SK-N-SH (cell line): ENCODE measurements at regions not wholly inside any gene's neighbourhood (a gene's known extent, or its start where the extent isn't known, plus 50 kb on each side); places are given as distances from the start of the nearest gene placed in this dataset.

ENCODE experiments used
- CTCF ChIA-PET: fragments of 300-600, 350-600 bp; formaldehyde crosslinking; extraction: SDS; loops from one replicate; lab custom pipeline; 2021; lab: Yijun Ruan, JAX
- POLR2A ChIA-PET: fragments of 350-600 bp; sonication (Branson Sonifier 250); formaldehyde crosslinking; extraction: SDS; loops from one replicate; lab custom pipeline; 2020; ENCODE audit warnings: antibody characterized with exemption, inconsistent platforms; lab: Yijun Ruan, JAX
- DNase-seq: peaks from one replicate; pipeline ENCODE4 v3.0.0; 2012
- H2AFZ ChIP-seq: fragments of 200-600 bp; sonication (generic); 2 replicates; pipeline ENCODE4 v1.8.1; 2016; ENCODE audit warnings: antibody characterized with exemption, mild to moderate bottlenecking, low read depth
- H3F3A ChIP-seq: fragments of 200-600 bp; sonication (generic); replicated peaks from 2 replicates; pipeline ENCODE3; 2016; ENCODE audit warnings: antibody characterized with exemption, mild to moderate bottlenecking; ENCODE audit not compliant: insufficient read depth
- H3K27ac ChIP-seq, 2 experiments: fragments of 200-500 bp in 1 of 2; fragments of 200-600 bp in 1 of 2; sonication (Bioruptor generic) in 1 of 2; sonication (generic), shearing (Covaris generic) in 1 of 2; 2 replicates each; pipeline versions ENCODE4 v1.5.1 to v1.6.1; 2014 to 2016; ENCODE audit warnings: low read depth in 2 of 2, inconsistent platforms in 1 of 2, low read length in 1 of 2, mild to moderate bottlenecking in 1 of 2, mixed read lengths in 1 of 2
- H3K27me3 ChIP-seq: fragments of 200-600 bp; sonication (generic), shearing (Covaris generic); 2 replicates; pipeline ENCODE4 v1.6.1; 2016; ENCODE audit warnings: mixed run types; ENCODE audit not compliant: insufficient read depth
- H3K36me3 ChIP-seq, 2 experiments: fragments of 200-500 bp in 1 of 2; fragments of 200-600 bp in 1 of 2; sonication (Bioruptor generic) in 1 of 2; sonication (generic) in 1 of 2; replicated peaks in 1 of 2; 2 replicates each; pipeline versions ENCODE3 to v1.5.1; 2014 to 2016; ENCODE audit warnings: low read length in 1 of 2, mild to moderate bottlenecking in 1 of 2; ENCODE audit not compliant: insufficient read depth in 2 of 2, control insufficient read depth in 1 of 2
- H3K4me1 ChIP-seq, 2 experiments: fragments of 200-500 bp in 1 of 2; fragments of 200-600 bp in 1 of 2; sonication (Bioruptor generic) in 1 of 2; sonication (generic), shearing (Covaris generic) in 1 of 2; 2 replicates each; pipeline versions ENCODE4 v1.5.1 to v1.6.1; 2014 to 2016; ENCODE audit warnings: low read depth in 1 of 2, low read length in 1 of 2, mixed run types in 1 of 2; ENCODE audit not compliant: insufficient read depth in 2 of 2, control insufficient read depth in 1 of 2
- H3K4me2 ChIP-seq: fragments of 200-600 bp; sonication (generic), shearing (Covaris generic); 2 replicates; pipeline ENCODE4 v1.6.1; 2017; ENCODE audit warnings: mixed run types
- H3K4me3 ChIP-seq, 2 experiments: fragments of 200-500 bp in 1 of 2; fragments of 200-600 bp in 1 of 2; sonication (Bioruptor generic) in 1 of 2; sonication (generic), shearing (Covaris generic) in 1 of 2; 2 replicates each; pipeline versions ENCODE4 v1.5.1 to v1.8.1; 2014 to 2016; ENCODE audit warnings: low read depth in 2 of 2, inconsistent platforms in 1 of 2, low read length in 1 of 2, mild to moderate bottlenecking in 1 of 2, mixed read lengths in 1 of 2, moderate library complexity in 1 of 2
- H3K79me2 ChIP-seq: fragments of 200-600 bp; sonication (generic); 2 replicates; pipeline ENCODE4 v1.8.1; 2017; ENCODE audit warnings: mild to moderate bottlenecking; ENCODE audit not compliant: insufficient read depth
- H3K9ac ChIP-seq: fragments of 200-600 bp; sonication (generic); 2 replicates; pipeline ENCODE4 v1.6.1; 2017; ENCODE audit warnings: mixed run types
- H3K9me2 ChIP-seq: fragments of 200-600 bp; sonication (generic); 2 replicates; pipeline ENCODE4 v1.6.1; 2017; ENCODE audit warnings: mixed run types
- H3K9me3 ChIP-seq: fragments of 200-600 bp; sonication (generic); 2 replicates; pipeline ENCODE4 v1.6.1; 2017; ENCODE audit warnings: mixed run types, mild to moderate bottlenecking, moderate library complexity
- H4K20me1 ChIP-seq: fragments of 200-600 bp; sonication (generic); 2 replicates; pipeline ENCODE4 v1.6.1; 2017; ENCODE audit warnings: mild to moderate bottlenecking, mixed run types; ENCODE audit not compliant: insufficient read depth
- CHD2 ChIP-seq: fragments of 150-350 bp; IDR thresholded peaks from 2 replicates; pipeline ENCODE4 v1.6.1; 2018; ENCODE audit warnings: low read length; ENCODE audit not compliant: partially characterized antibody
- FOSL2 ChIP-seq: IDR thresholded peaks from 2 replicates; pipeline ENCODE4 v1.4.0; 2012; ENCODE audit warnings: low read depth, mild to moderate bottlenecking, moderate library complexity, borderline replicate concordance
- GATA2 ChIP-seq: sonication (generic); formaldehyde crosslinking; IDR thresholded peaks from 2 replicates; pipeline ENCODE4 v1.5.0; 2020; ENCODE audit warnings: mild to moderate bottlenecking, missing genetic modification reagents
- NFIC ChIP-seq: IDR thresholded peaks from 2 replicates; pipeline ENCODE4 v1.4.0; 2012; ENCODE audit warnings: borderline replicate concordance
- RAD21 ChIP-seq: IDR thresholded peaks from 2 replicates; pipeline ENCODE4 v1.6.1; 2012; ENCODE audit warnings: mild to moderate bottlenecking, low read length
- RXRA ChIP-seq: IDR thresholded peaks from 2 replicates; pipeline ENCODE4 v1.4.0; 2012; ENCODE audit warnings: low read depth, mild to moderate bottlenecking, borderline replicate concordance
- SIN3A ChIP-seq: IDR thresholded peaks from 2 replicates; pipeline ENCODE4 v1.6.1; 2012; ENCODE audit warnings: low read depth, mild to moderate bottlenecking, low read length, moderate library complexity, borderline replicate concordance
- TCF12 ChIP-seq: IDR thresholded peaks from 2 replicates; pipeline ENCODE4 v1.4.0; 2012
- TEAD4 ChIP-seq: IDR thresholded peaks from 2 replicates; pipeline ENCODE4 v1.4.0; 2012; ENCODE audit warnings: mild to moderate bottlenecking, borderline replicate concordance; ENCODE audit not compliant: insufficient read depth
- YY1 ChIP-seq: IDR thresholded peaks from 2 replicates; pipeline ENCODE4 v1.4.0; 2012; ENCODE audit warnings: low read depth, mild to moderate bottlenecking
- WGBS: methylation state at CpG from one replicate; pipeline ENCODE4 v1.1.6; 2017; ENCODE audit warnings: low lambda C conversion rate; 5-methylcytosine and 5-hydroxymethylcytosine counted together
- TF ChIP-seq, protein P1 (sequence below): fragments of 150-350 bp; IDR thresholded peaks from 2 replicates; pipeline ENCODE4 v1.6.1; 2017; ENCODE audit warnings: antibody characterized with exemption, low read length, low read depth, borderline replicate concordance
- TF ChIP-seq, protein P2 (sequence below): fragments of 150-350 bp; IDR thresholded peaks from 2 replicates; pipeline ENCODE4 v1.6.1; 2016; ENCODE audit warnings: mild to moderate bottlenecking, low read depth, low read length
- TF ChIP-seq, protein P3 (sequence below): IDR thresholded peaks from 2 replicates; pipeline ENCODE4 v1.4.0; 2012; ENCODE audit warnings: low read depth
- TF ChIP-seq, protein P4 (sequence below): fragments of 200-600 bp; sonication (generic); IDR thresholded peaks from 2 replicates; pipeline ENCODE4 v1.6.1; 2017; ENCODE audit warnings: antibody characterized with exemption, mild to moderate bottlenecking, moderate library complexity
- TF ChIP-seq, protein P5 (sequence below): IDR thresholded peaks from 2 replicates; pipeline ENCODE4 v1.4.0; 2012; ENCODE audit warnings: low read depth, borderline replicate concordance

DNA sequence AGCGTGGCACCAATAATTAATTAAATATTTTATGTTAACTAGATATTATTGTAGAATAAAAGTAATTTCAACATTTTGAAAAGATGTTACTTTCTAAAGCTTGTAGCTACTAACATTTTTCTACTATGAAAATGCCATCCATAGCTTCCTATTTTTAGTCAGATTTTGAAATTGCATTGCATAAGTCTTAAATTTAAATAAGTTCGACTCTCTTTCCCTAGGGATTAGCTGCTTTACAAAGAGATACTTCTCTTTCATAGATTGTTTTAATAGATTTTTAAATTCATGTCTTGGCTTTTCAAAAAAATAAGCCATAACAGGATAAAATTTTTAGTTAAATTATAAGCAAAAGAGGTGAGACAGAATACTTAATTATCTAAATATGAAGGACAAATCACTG, 1279.6 kb downstream of the KCNT2 start:
- no peaks in the 10 kb centered on the region for H3K9me3 ChIP-seq
- H2AFZ ChIP-seq, result no peak overlapping the region

More for the DNA sequence above, 1279.6 kb downstream of the KCNT2 start:
- Histone ChIP-seq H3K36me3 (no peaks in the 10 kb centered on the region), H3K27ac (no peak overlapping the region), H3K4me1 (no peaks in the 10 kb centered on the region; a peak in 1 of 4 replicates), H3F3A (no peaks in the 10 kb centered on the region), H3K79me2 (no peaks in the 10 kb centered on the region), H3K4me2 (no peak overlapping the region), H3K9ac (no peak overlapping the region), H3K9me2 (no peaks in the 10 kb centered on the region), H3K27me3 (no peaks in the 10 kb centered on the region), H4K20me1 (no peaks in the 10 kb centered on the region), H3K4me3 (no peak overlapping the region)
- no peak for DNase-seq
- WGBS, result 24% methylated on average over 2 of the region's 2 CpGs
- CTCF ChIA-PET, result no interaction called here
- TF ChIP-seq RXRA, result no peak
- TF ChIP-seq, protein P1, sequence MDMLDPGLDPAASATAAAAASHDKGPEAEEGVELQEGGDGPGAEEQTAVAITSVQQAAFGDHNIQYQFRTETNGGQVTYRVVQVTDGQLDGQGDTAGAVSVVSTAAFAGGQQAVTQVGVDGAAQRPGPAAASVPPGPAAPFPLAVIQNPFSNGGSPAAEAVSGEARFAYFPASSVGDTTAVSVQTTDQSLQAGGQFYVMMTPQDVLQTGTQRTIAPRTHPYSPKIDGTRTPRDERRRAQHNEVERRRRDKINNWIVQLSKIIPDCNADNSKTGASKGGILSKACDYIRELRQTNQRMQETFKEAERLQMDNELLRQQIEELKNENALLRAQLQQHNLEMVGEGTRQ, result no peak
- TF ChIP-seq SIN3A, result no peak
- TF ChIP-seq, protein P2, sequence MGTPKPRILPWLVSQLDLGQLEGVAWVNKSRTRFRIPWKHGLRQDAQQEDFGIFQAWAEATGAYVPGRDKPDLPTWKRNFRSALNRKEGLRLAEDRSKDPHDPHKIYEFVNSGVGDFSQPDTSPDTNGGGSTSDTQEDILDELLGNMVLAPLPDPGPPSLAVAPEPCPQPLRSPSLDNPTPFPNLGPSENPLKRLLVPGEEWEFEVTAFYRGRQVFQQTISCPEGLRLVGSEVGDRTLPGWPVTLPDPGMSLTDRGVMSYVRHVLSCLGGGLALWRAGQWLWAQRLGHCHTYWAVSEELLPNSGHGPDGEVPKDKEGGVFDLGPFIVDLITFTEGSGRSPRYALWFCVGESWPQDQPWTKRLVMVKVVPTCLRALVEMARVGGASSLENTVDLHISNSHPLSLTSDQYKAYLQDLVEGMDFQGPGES, result no peak
- TF ChIP-seq, protein P3, sequence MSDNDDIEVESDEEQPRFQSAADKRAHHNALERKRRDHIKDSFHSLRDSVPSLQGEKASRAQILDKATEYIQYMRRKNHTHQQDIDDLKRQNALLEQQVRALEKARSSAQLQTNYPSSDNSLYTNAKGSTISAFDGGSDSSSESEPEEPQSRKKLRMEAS, result no peak
- TF ChIP-seq YY1, result no peak
- TF ChIP-seq TEAD4, result no peak
- TF ChIP-seq, protein P4, sequence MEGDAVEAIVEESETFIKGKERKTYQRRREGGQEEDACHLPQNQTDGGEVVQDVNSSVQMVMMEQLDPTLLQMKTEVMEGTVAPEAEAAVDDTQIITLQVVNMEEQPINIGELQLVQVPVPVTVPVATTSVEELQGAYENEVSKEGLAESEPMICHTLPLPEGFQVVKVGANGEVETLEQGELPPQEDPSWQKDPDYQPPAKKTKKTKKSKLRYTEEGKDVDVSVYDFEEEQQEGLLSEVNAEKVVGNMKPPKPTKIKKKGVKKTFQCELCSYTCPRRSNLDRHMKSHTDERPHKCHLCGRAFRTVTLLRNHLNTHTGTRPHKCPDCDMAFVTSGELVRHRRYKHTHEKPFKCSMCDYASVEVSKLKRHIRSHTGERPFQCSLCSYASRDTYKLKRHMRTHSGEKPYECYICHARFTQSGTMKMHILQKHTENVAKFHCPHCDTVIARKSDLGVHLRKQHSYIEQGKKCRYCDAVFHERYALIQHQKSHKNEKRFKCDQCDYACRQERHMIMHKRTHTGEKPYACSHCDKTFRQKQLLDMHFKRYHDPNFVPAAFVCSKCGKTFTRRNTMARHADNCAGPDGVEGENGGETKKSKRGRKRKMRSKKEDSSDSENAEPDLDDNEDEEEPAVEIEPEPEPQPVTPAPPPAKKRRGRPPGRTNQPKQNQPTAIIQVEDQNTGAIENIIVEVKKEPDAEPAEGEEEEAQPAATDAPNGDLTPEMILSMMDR, result no peak
- TF ChIP-seq CHD2, result no peak
- TF ChIP-seq, protein P5, sequence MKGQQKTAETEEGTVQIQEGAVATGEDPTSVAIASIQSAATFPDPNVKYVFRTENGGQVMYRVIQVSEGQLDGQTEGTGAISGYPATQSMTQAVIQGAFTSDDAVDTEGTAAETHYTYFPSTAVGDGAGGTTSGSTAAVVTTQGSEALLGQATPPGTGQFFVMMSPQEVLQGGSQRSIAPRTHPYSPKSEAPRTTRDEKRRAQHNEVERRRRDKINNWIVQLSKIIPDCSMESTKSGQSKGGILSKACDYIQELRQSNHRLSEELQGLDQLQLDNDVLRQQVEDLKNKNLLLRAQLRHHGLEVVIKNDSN, result no peak
- no peak for TF ChIP-seq TCF12
- no peak for TF ChIP-seq FOSL2
- TF ChIP-seq RAD21, result no peak
- TF ChIP-seq GATA2 (CRISPR knock-in tag), result no peak
- no peak for TF ChIP-seq NFIC
- POLR2A ChIA-PET, result no interaction called here
